A673 (cell line): ENCODE measurements at regions not wholly inside any gene's neighbourhood (a gene's known extent, or its start where the extent isn't known, plus 50 kb on each side); places are given as distances from the start of the nearest gene placed in this dataset.
A peak's percentile ranks its signal among the peaks of the same experiment; 100 is the strongest.

Experiments used
- BruUV-seq: library from RNA; stranded (reverse); fragments of 400-500 nt; replicated peaks from 2 replicates; lab custom pipeline; 2021; lab: Mats Ljungman, UMichigan
- CTCF ChIA-PET: fragments of 300-600 bp; sonication (Branson Sonifier 250); formaldehyde crosslinking; loops from one replicate; lab custom pipeline; 2022; ENCODE audit warnings: antibody characterized with exemption; lab: Charles Lee
- POLR2A ChIA-PET: fragments of 300-600 bp; sonication (Branson Sonifier 250); formaldehyde crosslinking; loops from one replicate; lab custom pipeline; 2022; ENCODE audit warnings: antibody characterized with exemption; ENCODE audit not compliant: low non-redundant PET; lab: Charles Lee
- DNase-seq: peaks from one replicate; pipeline ENCODE4 v3.0.0-alpha.2; 2015; ENCODE audit warnings: low spot score
- H3K27ac ChIP-seq: fragments of 200-600 bp; sonication (generic); 2 replicates; pipeline ENCODE4 v1.5.1; 2016; ENCODE audit warnings: mixed run types, low read depth, mild to moderate bottlenecking, mixed read lengths, antibody characterized with exemption, low read length; ENCODE audit not compliant: poor library complexity, severe bottlenecking
- H3K27me3 ChIP-seq: fragments of 200-600 bp; sonication (generic); replicated peaks from 2 replicates; pipeline ENCODE4 v1.6.1; 2017; ENCODE audit warnings: mixed run types, low read depth, mild to moderate bottlenecking, mixed read lengths, antibody characterized with exemption, low read length; ENCODE audit not compliant: insufficient read depth, poor library complexity
- H3K36me3 ChIP-seq: fragments of 200-600 bp; sonication (generic); 2 replicates; pipeline ENCODE4 v1.6.1; 2016; ENCODE audit warnings: mixed run types, mild to moderate bottlenecking, mixed read lengths, antibody characterized with exemption, low read length; ENCODE audit not compliant: insufficient read depth, poor library complexity, severe bottlenecking
- H3K4me1 ChIP-seq: fragments of 200-600 bp; sonication (generic); 2 replicates; pipeline ENCODE4 v1.6.1; 2017; ENCODE audit warnings: mixed run types, mild to moderate bottlenecking, mixed read lengths, antibody characterized with exemption, low read length; ENCODE audit not compliant: insufficient read depth, poor library complexity, severe bottlenecking
- H3K4me3 ChIP-seq: fragments of 200-600 bp; sonication (generic); 2 replicates; pipeline ENCODE4 v1.5.1; 2016; ENCODE audit warnings: low read depth, mixed run types, mild to moderate bottlenecking, mixed read lengths, low read length; ENCODE audit not compliant: poor library complexity, severe bottlenecking
- H3K9me3 ChIP-seq: fragments of 200-600 bp; sonication (generic); 2 replicates; pipeline ENCODE4 v1.6.1; 2016; ENCODE audit warnings: mixed run types, low read depth, mild to moderate bottlenecking, mixed read lengths, antibody characterized with exemption, low read length; ENCODE audit not compliant: poor library complexity, severe bottlenecking
- CTCF ChIP-seq: fragments of 300-800, 200-600 bp; sonication (generic); conservative IDR thresholded peaks from 2 replicates; pipeline ENCODE4 v1.5.1; 2017; ENCODE audit warnings: low read depth, mild to moderate bottlenecking, antibody characterized with exemption, low read length, moderate library complexity, mixed read lengths
- EZH2 ChIP-seq: fragments of 200-600 bp; sonication (generic); IDR thresholded peaks from 2 replicates; pipeline ENCODE4 v1.6.1; 2017; ENCODE audit warnings: borderline replicate concordance, low read depth, mild to moderate bottlenecking, mixed read lengths, antibody characterized with exemption, low read length; ENCODE audit not compliant: poor library complexity, severe bottlenecking
- intact Hi-C: fragments of 100-400 bp; cut with micrococcal nuclease; formaldehyde crosslinking; loops from one replicate; pipeline ENCODE4 v1.10.0; 2022; ENCODE audit not compliant: unreplicated experiment

- DNase-seq = peak; percentile 11
- POLR2A ChIA-PET = no interaction called here
- H3K36me3 ChIP-seq = no peaks in the 10 kb centered on the region
- BruUV-seq = no TSS peak
- no peaks in the 10 kb centered on the region for H3K4me1 ChIP-seq
- CTCF ChIA-PET = no interaction called here
- intact Hi-C loops = no loop called here
- no peak overlapping the region for H3K27ac ChIP-seq
- H3K9me3 ChIP-seq = no peaks in the 10 kb centered on the region
- H3K4me3 ChIP-seq = no peak overlapping the region
- no peaks in the 10 kb centered on the region for H3K27me3 ChIP-seq
- TF ChIP-seq CTCF (no peak), EZH2 (no peak)
These were observed 95.5 kb upstream of the SERP2 start for GRCh38 chr13:44278166-44278565.

- DNase-seq = no peak
- no TSS peak for BruUV-seq
These were observed 93.2 kb upstream of the SERP2 start for GRCh38 chr13:44280456-44280855.

GRCh38 chr13:44281252-44282000 lies 92.2 kb upstream of the SERP2 start:
- no peaks in the 10 kb centered on the region for H3K36me3 ChIP-seq
- no TSS peak for BruUV-seq
- POLR2A ChIA-PET = no interaction called here
- H3K4me1 ChIP-seq = no peaks in the 10 kb centered on the region
- H3K27me3 ChIP-seq = no peaks in the 10 kb centered on the region
- intact Hi-C loops = no loop called here
- CTCF ChIA-PET = no interaction called here
- no peak overlapping the region for H3K27ac ChIP-seq
- H3K9me3 ChIP-seq = no peaks in the 10 kb centered on the region
- TF ChIP-seq EZH2 (no peak), CTCF (no peak)
- no peak overlapping the region for H3K4me3 ChIP-seq
- DNase-seq = no peak

More at GRCh38 chr13:44280456-44280855, 93.2 kb upstream of the SERP2 start:
- intact Hi-C loops = no loop called here
- ChIA-PET CTCF (no interaction called here), POLR2A (no interaction called here)
- no peaks in the 10 kb centered on the region for H3K27me3 ChIP-seq
- TF ChIP-seq CTCF = no peak
- no peak for TF ChIP-seq EZH2
- H3K9me3 ChIP-seq = no peaks in the 10 kb centered on the region
- H3K4me3 ChIP-seq = no peak overlapping the region
- H3K4me1 ChIP-seq = no peaks in the 10 kb centered on the region
- no peak overlapping the region for H3K27ac ChIP-seq
- H3K36me3 ChIP-seq = no peaks in the 10 kb centered on the region
